HEK293T (cell line): ENCODE measurements at regions not wholly inside any gene's neighbourhood (a gene's known extent, or its start where the extent isn't known, plus 50 kb on each side); places are given as distances from the start of the nearest gene placed in this dataset.
A peak's percentile ranks its signal among the peaks of the same experiment; 100 is the strongest.

ENCODE experiments used
- CTCF ChIA-PET: fragments of 350-600 bp; formaldehyde crosslinking; extraction: SDS; loops from one replicate; lab custom pipeline; 2021; ENCODE audit warnings: antibody characterized with exemption, inconsistent platforms; lab: Yijun Ruan, JAX
- POLR2A ChIA-PET: fragments of 350-600 bp; formaldehyde crosslinking; extraction: SDS; loops from one replicate; lab custom pipeline; 2020; ENCODE audit warnings: antibody characterized with exemption, inconsistent platforms; lab: Yijun Ruan, JAX
- DNase-seq: peaks from one replicate; pipeline ENCODE4 v3.0.0; 2012; ENCODE audit warnings: mixed read lengths; ENCODE audit errors: extremely low spot score
- ARNT ChIP-seq: fragments of 450-650 bp; IDR thresholded peaks from 2 replicates; pipeline ENCODE4 v1.6.1; 2017; ENCODE audit warnings: mild to moderate bottlenecking
- BHLHE40 ChIP-seq: fragments of 450-650 bp; IDR thresholded peaks from 2 replicates; pipeline ENCODE4 v1.6.1; 2016; ENCODE audit warnings: mild to moderate bottlenecking, moderate library complexity, borderline replicate concordance
- CTBP1 ChIP-seq: fragments of 450-650 bp; IDR thresholded peaks from 2 replicates; pipeline ENCODE4 v1.6.1; 2016; ENCODE audit warnings: borderline replicate concordance
- ELF4 ChIP-seq: fragments of 450-650 bp; IDR thresholded peaks from 2 replicates; pipeline ENCODE4 v1.6.1; 2017; ENCODE audit warnings: antibody characterized with exemption
- FOXA1 ChIP-seq: fragments of 450-650 bp; IDR thresholded peaks from 2 replicates; pipeline ENCODE4 v1.6.1; 2016; ENCODE audit warnings: mild to moderate bottlenecking
- FOXK2 ChIP-seq: fragments of 450-650 bp; IDR thresholded peaks from 2 replicates; pipeline ENCODE4 v1.6.1; 2016; ENCODE audit warnings: mild to moderate bottlenecking
- FOXM1 ChIP-seq: fragments of 450-650 bp; IDR thresholded peaks from 2 replicates; pipeline ENCODE4 v1.6.1; 2017; ENCODE audit warnings: mild to moderate bottlenecking, borderline replicate concordance
- HDGF ChIP-seq: fragments of 450-650 bp; IDR thresholded peaks from 2 replicates; pipeline ENCODE4 v1.6.1; 2017; ENCODE audit warnings: antibody characterized with exemption, borderline replicate concordance
- L3MBTL2 ChIP-seq: fragments of 450-650 bp; conservative IDR thresholded peaks from 2 replicates; pipeline ENCODE4 v1.6.1; 2016; ENCODE audit warnings: mild to moderate bottlenecking
- LEF1 ChIP-seq: fragments of 450-650 bp; IDR thresholded peaks from 2 replicates; pipeline ENCODE4 v1.6.1; 2017; ENCODE audit warnings: mild to moderate bottlenecking, borderline replicate concordance
- NFRKB ChIP-seq: fragments of 450-650 bp; IDR thresholded peaks from 2 replicates; pipeline ENCODE4 v1.6.1; 2016; ENCODE audit warnings: mild to moderate bottlenecking, moderate library complexity
- SP1 ChIP-seq: fragments of 450-650 bp; IDR thresholded peaks from 2 replicates; pipeline ENCODE4 v1.6.1; 2017
- SUZ12 ChIP-seq: fragments of 450-650 bp; IDR thresholded peaks from 2 replicates; pipeline ENCODE4 v1.6.1; 2016; ENCODE audit warnings: mild to moderate bottlenecking
- TARDBP ChIP-seq: fragments of 450-650 bp; IDR thresholded peaks from 2 replicates; pipeline ENCODE4 v1.6.1; 2016
- ZNF384 ChIP-seq: fragments of 450-650 bp; IDR thresholded peaks from 2 replicates; pipeline ENCODE4 v1.6.1; 2016
- TF ChIP-seq, protein P1 (sequence below): fragments of 450-650 bp; IDR thresholded peaks from 2 replicates; pipeline ENCODE4 v1.6.1; 2016

DNA sequence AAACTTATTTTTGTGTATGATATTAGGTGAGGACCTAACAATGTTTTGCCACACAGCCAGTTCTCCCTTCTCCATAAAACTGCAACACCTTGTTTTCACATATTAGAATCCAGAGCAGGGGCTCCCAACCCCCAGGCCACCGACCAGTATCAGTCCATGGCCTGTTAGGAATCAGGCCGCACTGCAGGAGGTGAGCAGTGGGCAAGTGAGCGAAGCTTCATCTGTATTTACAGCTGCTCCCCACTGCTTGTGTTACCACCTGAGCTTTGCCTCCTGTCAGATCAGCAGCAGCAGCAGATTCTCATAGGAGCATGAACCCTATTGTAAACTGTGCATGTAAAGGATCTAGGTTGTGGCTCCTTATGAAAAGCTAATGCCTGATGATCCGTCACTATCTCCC is 185.9 kb upstream of the NSMCE3 start:
- CTCF ChIA-PET, result no interaction called here
- TF ChIP-seq BHLHE40 (no peak), FOXM1 (no peak), ZNF384 (no peak), CTBP1 (no peak), HDGF (no peak), TARDBP (no peak), ELF4 (no peak), SUZ12 (no peak), NFRKB (no peak), FOXK2 (no peak), LEF1 (no peak), L3MBTL2 (no peak), SP1 (no peak), FOXA1 (no peak), ARNT (no peak)
- TF ChIP-seq, protein P1, sequence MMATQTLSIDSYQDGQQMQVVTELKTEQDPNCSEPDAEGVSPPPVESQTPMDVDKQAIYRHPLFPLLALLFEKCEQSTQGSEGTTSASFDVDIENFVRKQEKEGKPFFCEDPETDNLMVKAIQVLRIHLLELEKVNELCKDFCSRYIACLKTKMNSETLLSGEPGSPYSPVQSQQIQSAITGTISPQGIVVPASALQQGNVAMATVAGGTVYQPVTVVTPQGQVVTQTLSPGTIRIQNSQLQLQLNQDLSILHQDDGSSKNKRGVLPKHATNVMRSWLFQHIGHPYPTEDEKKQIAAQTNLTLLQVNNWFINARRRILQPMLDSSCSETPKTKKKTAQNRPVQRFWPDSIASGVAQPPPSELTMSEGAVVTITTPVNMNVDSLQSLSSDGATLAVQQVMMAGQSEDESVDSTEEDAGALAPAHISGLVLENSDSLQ, result no peak
- DNase-seq, result no peak
- POLR2A ChIA-PET, result no interaction called here

DNA sequence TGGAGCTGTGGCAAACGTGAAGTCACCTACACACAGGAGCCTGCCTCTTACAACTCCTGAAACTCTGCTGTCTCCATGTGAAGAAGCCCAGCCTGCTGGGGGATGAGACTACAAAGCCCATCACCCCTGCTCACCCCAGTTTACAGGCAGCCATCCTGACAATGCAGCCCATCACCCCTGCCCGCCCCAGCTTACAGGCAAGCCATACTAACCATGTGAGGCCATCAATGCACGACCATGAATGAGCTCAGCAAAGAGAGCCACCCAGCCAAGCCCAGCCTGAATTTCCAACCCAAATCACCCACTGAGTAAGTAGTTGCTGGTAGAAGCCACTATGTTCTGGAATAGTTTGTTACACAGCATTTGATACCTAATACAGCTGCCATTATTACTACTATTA is 185.4 kb upstream of the NSMCE3 start:
- POLR2A ChIA-PET, result no interaction called here
- DNase-seq, result no peak
- TF ChIP-seq ARNT, result no peak
- no peak for TF ChIP-seq L3MBTL2
- no peak for TF ChIP-seq CTBP1
- no peak for TF ChIP-seq ELF4
- no peak for TF ChIP-seq FOXA1
- TF ChIP-seq FOXM1, result no peak
- no peak for TF ChIP-seq SUZ12
- TF ChIP-seq, protein P1, result no peak
- no peak for TF ChIP-seq FOXK2
- no peak for TF ChIP-seq SP1
- no peak for TF ChIP-seq HDGF
- TF ChIP-seq LEF1, result no peak
- no peak for TF ChIP-seq ZNF384
- no peak for TF ChIP-seq TARDBP
- TF ChIP-seq BHLHE40, result no peak
- CTCF ChIA-PET, result no interaction called here

DNA sequence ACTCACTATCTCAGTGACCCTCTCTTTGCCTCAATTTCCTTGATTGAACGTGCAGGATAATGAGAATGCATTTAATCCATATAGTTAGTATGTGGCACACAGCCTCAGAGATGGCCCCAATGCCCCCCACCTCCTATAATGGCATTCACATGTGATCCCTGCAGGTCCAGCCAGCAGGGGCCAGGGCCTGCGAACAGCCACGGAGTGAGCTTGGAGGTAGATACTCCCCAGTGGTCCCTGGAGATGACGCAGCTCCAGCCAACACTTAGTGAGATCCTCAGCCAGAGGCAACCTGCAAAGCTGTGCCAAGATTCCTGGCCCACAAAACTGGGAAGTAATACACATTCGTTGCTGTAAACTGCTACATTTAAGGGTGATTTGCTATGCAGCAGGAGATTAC is 184.9 kb upstream of the NSMCE3 start:
- CTCF ChIA-PET, result no interaction called here
- no peak for DNase-seq
- POLR2A ChIA-PET, result no interaction called here
- TF ChIP-seq HDGF (no peak), CTBP1 (no peak), LEF1 (no peak), BHLHE40 (no peak), ZNF384 (no peak), ELF4 (no peak), TARDBP (no peak), L3MBTL2 (no peak), SUZ12 (no peak), NFRKB (no peak), FOXM1 (no peak), FOXA1 (no peak)
- TF ChIP-seq, protein P1, result no peak

DNA sequence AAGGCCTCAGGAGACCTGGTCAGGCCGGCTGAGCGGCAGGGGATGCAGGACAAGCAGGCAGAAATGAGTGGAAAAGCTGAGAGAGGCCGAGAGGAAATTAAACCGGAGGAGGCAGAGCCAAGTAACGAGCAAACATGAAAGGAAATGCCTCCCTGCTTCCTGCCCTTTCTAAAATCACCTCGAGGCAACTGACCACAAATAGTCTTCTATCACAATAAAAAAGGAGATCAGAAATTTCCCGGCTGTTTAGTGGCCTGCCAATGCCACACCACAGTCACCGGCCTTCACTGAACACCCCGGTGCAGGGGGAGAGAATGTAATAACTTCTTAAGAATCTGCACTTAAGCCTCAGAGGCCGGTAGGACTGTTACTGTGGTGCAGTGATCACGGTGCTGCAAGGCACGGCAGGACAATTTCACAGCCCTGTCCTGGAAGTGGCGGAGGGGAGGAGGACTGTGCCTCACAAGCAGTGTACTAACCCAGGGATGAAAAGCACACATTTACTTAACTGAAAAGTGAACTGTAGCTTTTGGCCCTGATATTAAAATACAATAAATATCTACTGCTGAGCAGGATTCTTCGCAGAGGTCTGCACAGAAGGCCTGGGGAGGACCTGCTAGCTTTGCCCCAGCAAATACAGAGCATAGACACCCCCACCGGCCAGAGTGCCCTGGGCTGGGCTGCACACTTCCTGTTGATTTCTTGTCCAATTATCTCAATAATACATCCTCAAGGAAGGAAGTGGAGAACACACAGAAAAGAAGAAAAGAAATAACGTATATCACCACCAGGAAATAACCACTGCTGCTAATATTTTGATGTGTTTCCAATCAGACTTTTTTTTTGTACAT is 183.5 kb upstream of the NSMCE3 start:
- ChIA-PET POLR2A (no interaction called here), CTCF (no interaction called here)
- TF ChIP-seq FOXA1, result no peak
- no peak for TF ChIP-seq SP1
- no peak for TF ChIP-seq CTBP1
- no peak for TF ChIP-seq FOXK2
- TF ChIP-seq LEF1, result no peak
- no peak for DNase-seq

DNA sequence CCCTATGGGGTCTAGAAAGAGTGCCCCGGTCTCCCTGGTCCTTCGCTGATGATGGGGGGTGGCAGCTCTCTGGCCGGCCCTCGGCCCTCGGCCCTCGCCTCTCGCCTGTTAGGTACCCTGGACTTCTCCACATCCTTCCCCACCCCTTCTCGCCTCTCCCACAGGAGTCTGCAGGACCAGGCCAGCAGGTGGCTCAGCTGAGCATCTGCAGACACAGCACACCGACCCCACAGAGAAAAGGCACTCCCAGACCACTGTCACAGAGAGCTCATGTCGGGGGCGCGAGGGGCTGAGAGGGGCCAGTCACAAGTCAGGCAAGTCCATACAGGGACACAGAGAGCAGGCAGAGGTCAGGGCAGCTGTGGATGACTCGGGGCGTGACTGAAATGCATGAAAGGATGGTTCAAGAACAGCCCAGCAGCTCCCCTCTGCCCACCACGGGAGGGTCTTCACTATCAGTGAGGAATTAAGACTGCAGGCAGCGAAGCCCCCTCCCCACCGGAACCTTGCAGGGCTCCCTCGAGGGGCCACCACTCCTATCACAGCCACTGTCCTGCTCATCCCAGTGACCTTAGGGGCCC is 181.7 kb upstream of the NSMCE3 start:
- TF ChIP-seq HDGF, result no peak
- no peak for TF ChIP-seq L3MBTL2
- TF ChIP-seq FOXM1, result no peak
- TF ChIP-seq SUZ12, result no peak
- no peak for TF ChIP-seq ZNF384
- TF ChIP-seq FOXA1, result no peak
- no peak for TF ChIP-seq CTBP1
- no peak for TF ChIP-seq BHLHE40
- ChIA-PET CTCF (no interaction called here), POLR2A (no interaction called here)
- DNase-seq, result peak; percentile 9

DNA sequence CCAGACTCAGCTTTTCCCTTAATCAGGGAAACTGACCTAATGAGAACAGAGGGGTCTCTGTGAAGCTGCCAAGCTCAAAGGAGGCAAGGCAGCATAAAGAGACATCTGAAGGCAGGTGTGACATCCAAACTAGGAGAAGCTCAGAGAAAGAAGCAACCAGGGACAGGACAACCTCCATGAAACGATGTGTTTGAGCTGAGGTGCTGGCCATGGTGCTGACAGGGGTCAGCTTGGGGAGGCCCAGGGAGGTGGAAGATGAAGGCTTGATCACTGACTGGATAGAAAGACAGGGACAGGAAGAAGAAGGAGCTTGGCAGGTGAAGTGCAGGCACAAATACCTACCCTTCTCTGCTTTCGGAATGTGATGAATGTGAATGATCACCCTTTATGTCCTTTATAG is 179.5 kb upstream of the NSMCE3 start:
- TF ChIP-seq CTBP1 (no peak), BHLHE40 (no peak), FOXA1 (no peak), FOXM1 (no peak), NFRKB (no peak), LEF1 (no peak), TARDBP (no peak), ZNF384 (no peak), ARNT (no peak), FOXK2 (no peak), SUZ12 (no peak), L3MBTL2 (no peak)
- ChIA-PET POLR2A (no interaction called here), CTCF (no interaction called here)
- peak; percentile 12 for DNase-seq
